Fibroblast of skin of left quadriceps (primary cell): ENCODE measurements at regions not wholly inside any gene's neighbourhood (a gene's known extent, or its start where the extent isn't known, plus 50 kb on each side); places are given as distances from the start of the nearest gene placed in this dataset.
"Not testable (repeated sequence)": the region's sequence is repeated elsewhere in the genome, so short reads cannot be mapped to it uniquely, and the experiment has no call there.

ENCODE experiments used
- DNase-seq, 2 experiments: peaks; one replicate each; pipeline ENCODE4 v3.0.0-alpha.2; 2013; ENCODE audit warnings: low read depth in 2 of 2

DNA sequence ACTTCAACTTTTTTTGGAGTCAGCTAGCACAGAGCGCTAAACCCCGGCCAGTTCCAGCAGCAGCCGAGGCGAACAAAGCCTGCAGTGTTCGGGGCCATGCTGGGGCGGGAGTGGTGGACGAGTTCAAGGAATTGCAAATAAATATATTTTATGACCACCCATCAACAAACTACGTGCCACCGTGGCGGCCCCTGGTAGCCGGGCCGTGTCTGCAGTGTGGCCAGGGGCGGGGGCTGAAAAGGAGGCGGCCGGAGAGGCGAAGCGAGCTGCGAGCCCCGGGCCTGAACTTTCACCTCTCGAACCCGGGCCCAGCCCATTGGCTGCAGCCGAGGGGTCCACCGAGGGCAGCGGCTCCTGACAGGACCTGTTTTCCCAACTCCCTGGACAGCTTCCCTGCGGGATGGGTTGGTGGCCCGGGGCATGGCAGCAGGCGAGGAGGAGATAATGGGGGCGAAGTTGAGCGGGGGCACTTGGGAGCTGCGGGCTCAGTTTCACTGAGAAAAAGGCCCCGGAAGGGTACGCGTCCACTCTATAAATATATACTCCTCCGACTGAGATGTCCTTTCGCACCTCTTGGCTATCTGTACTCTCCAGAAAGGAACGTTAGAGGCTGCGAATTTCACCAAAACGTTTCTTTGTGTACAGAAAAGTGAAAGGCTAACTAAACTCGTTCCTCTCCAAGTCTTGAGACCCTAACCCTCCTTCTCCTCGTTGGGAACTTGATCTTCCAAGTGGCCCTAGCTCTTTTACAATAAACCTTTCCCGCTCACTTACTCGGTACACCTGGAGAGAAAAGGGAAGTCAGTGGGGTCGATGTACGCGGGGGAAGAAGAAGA lies 164.6 kb upstream of the PPP1R3A start:
- DNase-seq: no peak

- DNase-seq: no peak
Observed at GRCh38 chr7:114082642-114083165, 163.9 kb upstream of the PPP1R3A start.

DNA sequence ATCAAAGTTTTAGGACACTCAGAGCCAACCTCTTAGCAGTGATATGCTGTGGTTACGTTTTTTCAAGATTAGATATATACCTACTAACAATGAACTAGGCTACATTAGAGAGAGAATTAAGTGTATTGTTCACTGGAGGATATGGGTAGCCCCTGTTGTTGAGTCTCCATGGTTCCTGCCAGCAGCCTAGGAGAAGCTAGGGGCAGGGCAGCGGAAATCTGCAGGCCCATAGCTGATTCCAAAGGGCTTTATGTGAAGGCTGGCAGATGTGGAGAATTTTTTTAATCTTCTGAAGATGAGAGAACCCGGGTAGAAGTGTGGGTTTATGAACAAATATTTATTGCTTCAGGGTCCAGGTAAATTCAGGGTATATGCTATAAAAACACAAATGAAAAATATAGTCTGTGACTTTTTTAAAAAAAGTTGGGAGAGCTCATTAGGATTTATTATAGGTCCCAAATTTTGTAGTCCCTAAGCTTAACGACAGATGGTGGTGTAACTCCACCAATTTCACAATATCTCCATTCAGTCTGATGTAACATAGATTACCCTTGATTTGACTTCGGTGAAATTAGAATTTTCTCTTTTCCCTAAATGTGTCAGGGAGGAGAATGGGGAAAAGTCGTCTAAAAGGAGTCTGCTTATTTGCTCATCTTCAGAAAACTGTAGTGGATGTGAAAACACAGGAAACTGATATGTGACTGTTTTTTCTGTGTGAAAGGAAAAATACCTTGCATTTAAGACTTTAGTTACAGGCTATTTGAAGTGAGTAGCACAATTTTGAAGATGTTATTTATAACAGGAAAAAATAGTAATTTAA lies 163.0 kb upstream of the PPP1R3A start:
- peak; percentile 52 to 57 for DNase-seq

GRCh38 chr7:114077158-114077524 lies 158.3 kb upstream of the PPP1R3A start:
- not testable (repeated sequence) for DNase-seq

GRCh38 chr7:114076392-114077157 lies 157.8 kb upstream of the PPP1R3A start:
- DNase-seq: not testable (repeated sequence)

DNA sequence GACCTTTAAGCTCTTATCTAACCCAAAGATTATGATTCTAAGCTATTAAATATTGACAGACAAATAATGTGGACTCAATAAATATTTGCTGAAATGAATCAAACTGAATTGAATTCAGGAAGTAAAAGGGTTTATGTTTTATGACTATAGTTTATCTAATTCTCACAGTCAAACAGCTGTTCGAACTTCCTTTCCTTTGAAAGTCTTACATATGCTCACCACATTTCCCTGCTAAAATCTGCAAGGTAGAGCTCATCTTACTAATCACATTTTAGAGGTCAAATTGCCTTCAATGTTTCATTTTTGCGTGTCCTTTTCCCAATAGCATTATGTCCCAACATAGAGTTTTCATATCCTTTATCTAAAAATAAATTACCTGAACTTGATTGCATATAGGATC lies 154.9 kb upstream of the PPP1R3A start:
- DNase-seq: no peak

- no peak for DNase-seq
Observed at GRCh38 chr7:114070246-114070645, 151.4 kb upstream of the PPP1R3A start.

DNA sequence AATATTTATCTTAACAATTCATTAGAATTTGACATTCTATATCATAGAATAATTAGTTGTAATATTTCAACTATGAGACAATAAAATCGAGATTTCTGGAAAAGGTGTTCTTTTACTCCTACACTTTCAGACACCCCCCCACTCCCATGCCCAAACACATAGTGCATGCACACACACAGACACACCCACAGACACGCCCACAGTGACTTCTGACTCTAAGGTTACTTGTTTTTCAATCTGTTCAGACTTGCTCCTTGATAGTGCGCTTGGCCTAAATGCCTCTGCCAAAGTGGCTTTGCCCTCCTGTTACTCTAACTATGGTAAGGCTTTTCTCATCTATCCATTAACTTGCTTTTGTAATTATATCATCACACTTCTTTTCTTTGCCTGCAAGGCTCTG lies 144.0 kb upstream of the PPP1R3A start:
- no peak for DNase-seq

DNA sequence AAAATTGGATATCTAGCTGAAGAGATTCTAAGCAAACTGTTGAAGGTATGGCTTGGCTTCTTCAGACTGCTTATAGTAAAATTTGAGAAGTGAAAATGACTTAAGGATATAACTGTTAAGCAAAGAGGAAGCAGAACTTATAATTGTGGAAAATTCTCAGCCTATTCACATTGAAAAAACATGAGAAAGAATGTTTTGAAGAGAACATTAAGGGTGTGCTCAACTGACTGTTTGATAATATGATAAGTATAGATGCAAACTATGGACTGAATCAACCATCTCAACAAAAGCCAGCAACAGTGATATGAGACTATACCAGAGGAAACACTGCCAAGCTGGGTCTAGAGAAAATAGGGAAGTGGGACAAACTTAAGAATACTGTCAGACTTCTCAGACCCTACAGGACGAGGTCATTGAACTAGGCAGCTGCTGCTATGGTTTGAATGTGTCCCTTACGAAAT lies 133.1 kb upstream of the PPP1R3A start:
- DNase-seq: no peak

DNA sequence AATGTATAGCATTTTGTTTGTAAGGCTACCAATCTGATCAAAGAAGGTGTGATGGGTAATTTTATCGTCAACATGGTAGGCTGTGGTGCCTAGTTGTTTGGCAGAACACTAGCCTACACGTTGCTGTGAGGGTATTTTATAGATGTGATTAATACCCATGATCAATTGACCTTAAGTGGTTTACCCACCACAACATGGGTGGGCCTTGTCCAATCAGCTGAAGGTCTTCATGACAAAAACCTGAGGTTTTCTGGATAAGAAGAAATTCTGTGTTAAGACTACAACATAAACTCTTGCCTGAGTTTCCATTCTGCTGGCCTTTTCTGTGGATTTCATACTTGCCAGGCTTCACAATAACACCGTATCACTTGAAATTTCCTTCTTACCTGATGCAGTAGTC lies 131.8 kb upstream of the PPP1R3A start:
- no peak for DNase-seq

- no peak for DNase-seq
Observed at GRCh38 chr7:114048386-114049235, 129.8 kb upstream of the PPP1R3A start.

DNA sequence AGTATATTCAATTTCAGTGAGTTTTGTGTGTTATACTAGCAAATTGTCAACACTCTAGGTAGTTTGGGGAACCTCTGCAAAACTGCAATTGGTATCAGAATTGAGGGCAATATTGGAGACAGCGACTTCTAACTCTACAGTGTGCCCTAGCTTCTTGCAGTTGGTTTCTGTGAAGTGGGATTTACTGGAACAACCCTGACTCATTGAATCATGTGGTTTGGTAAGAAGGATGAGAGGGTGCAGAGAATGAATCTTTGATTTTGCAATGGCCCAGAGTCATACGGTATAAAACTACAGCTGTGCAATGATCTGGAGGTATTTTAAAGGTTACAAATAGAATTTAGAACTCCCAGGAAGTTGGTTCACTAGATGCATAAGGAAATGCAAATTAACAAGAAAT lies 129.1 kb upstream of the PPP1R3A start:
- peak; percentile 39 to 43 for DNase-seq

DNA sequence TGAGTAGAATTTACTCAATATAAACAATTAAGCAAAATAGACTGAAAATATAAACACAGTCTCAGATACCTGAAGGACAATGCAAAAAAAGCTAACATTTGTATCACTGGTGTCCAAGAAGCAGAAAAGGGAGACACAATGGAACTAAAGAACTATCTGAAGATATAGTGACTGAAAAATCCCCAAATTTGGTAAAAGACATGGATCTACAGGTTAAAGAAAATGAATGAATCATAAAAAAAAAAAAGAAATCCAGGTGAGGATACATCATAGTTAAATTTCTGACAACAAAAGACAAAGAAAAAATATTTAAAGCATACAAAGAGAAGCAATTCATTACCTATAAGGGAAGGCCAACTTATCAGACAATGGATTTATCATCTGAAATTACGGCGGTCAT lies 114.7 kb upstream of the PPP1R3A start:
- no peak for DNase-seq

- peak; percentile 32 to 35 for DNase-seq
Observed at GRCh38 chr7:114026486-114027089, 107.8 kb upstream of the PPP1R3A start.

- DNase-seq: no peak
Observed at GRCh38 chr7:114021135-114021534, 102.3 kb upstream of the PPP1R3A start.

DNA sequence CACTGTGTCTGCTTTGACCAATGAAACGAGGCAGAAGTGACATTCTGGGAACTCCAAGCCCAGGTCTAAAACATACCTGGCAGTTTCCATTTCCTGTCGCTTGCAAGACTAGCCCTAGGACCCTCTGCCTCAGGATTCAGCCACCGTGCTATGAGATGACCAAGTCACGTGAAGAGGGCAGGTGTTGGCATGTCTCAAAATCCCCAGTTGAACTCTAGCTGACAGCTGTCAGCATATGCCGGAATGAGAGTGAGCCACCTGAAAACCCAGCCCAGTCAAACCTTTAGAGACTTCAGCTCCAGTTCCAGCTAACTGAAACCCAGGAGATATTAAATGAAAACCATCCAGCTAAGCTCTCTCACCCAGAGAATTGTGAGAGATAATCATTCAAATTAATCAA lies 89.9 kb upstream of the PPP1R3A start:
- no peak for DNase-seq

GRCh38 chr7:114007386-114007785 lies 88.6 kb upstream of the PPP1R3A start:
- no peak for DNase-seq

DNA sequence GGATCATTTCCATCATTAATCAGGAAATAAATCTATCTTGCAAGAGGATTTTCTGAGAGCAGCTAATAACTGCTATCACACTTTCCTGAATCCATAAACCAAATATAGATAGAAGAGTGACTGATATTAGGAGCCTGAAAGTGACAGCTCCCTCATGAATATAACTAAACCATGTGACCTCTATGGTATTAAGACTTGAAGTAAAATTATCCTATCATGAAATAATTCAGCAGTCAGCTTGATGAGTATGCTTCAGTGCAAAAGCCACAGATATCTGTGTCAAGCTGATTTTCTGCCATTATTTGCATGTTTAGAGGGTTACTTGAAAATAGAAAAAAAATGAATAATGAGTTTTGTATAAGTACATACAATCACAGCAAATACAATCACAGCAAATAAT lies 80.1 kb upstream of the PPP1R3A start:
- DNase-seq: no peak

DNA sequence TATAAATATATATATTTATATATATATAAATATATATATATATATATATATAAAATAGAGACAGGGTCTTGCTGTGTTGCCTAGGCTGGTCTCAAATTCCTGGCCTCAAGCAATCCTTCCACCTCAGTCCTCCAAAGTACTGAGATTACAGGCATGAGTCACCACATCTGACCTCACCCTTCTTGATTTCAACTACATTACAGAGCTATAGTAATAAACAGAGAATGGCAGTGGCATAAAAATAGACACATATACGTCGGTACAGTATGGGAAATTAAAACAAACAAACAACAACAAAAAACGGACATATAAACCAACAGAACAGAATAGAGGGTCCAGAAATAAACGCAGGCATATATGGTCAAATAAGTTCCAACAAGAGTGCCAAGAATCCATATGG lies 77.6 kb upstream of the PPP1R3A start:
- no peak for DNase-seq

- no peak for DNase-seq
Observed at GRCh38 chr7:113986216-113986615, 67.4 kb upstream of the PPP1R3A start.

DNA sequence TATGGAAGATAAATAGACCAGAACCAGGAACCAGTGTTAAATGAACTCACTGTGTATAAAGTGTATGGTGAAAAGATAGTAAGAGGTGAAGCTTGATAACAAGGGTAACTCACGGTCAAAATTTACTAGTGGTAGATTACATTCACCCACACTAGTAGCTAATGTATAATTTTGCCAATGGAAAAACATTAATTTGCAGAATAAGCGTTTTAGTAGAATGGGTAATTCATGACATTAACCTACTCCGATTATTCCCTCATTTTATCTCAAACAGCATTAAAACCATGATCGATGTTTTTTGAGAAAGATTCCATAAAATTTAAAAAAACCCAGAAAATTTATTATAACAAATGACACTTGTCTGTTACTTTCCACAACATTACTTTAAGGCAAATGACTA lies 57.7 kb upstream of the PPP1R3A start:
- DNase-seq: no peak
